ENCODE measurements at regions not wholly inside any gene's neighbourhood (a gene's known extent, or its start where the extent isn't known, plus 50 kb on each side); places are given as distances from the start of the nearest gene placed in this dataset.

DNA sequence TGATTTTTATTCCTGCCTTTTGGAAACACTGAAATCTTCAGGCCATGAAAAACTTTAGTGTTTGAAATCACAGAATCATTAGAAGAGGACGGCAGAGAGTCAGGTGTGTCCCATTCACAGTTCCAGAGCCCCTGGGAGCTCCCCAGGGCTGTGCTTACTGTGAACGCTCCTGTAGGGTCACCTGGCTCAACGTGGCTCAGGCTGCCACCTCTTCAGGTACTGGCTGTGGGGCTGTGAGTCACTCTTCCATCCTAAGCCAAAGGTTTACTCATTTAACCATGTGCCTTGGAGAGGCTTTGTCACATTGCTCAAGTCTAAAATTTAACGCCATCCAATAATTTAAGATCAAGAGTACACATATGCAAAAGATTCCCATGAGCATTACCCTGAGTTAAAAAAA, 50.2 kb upstream of the FSTL4 start:
- Mint-ChIP-seq H3K4me1 (ENCODE audit: low read depth) (no peaks in the 10 kb centered on the region), H3K9me3 (no peaks in the 10 kb centered on the region), H3K36me3 (ENCODE audit: low read depth) (no peaks in the 10 kb centered on the region)

More for the DNA sequence above, 50.2 kb upstream of the FSTL4 start:
- Mint-ChIP-seq H3K4me3 (no peak overlapping the region), H3K27ac (no peak overlapping the region), H3K27me3 (peaks cover 13% of the 10 kb centered on the region)
- no peak for DNase-seq
